ENCODE measurements at regions not wholly inside any gene's neighbourhood (a gene's known extent, or its start where the extent isn't known, plus 50 kb on each side); places are given as distances from the start of the nearest gene placed in this dataset.

DNA sequence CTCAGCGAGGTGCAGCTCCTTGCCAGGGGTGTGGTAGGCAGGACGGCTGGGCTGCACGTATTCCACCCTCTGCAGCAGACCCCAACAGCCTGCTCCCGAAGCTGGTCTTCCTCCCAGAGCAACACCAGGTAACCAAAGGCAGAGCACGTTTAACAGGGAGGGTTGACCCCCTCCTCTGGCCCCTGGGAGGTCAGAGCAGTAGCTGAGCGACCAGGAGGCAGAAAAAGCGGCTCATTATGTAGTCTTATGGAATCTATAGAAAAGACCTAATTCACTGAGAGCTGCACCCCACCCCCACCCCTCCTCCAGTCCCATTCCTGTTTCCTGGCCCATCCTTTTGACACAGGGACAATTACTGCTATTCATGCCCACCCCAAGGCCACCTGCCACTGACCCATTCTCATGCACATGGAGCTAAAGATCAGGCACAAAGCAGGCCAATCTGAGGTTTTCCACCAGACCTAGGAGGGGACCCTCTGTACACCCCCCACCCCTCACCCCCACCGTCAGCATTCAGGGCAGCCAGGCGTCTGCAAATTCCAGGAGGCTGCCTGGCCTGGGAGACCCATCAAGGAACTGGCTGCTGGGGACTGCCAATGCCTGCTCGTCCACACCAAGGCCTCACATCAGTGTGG lies 60.9 kb upstream of the FZD7 start:
- Histone ChIP-seq H3K4me1 (replicated peaks) (peaks cover 18% of the 10 kb centered on the region), H3K27me3 (replicated peaks) (no peaks in the 10 kb centered on the region), H3K4me3 (no peak overlapping the region), H3K9me3 (replicated peaks) (no peaks in the 10 kb centered on the region), H3K27ac (no peak overlapping the region), H3K36me3 (no peaks in the 10 kb centered on the region)
- no peak for DNase-seq (ENCODE audit: low read depth in 1 of 2, low spot score in 2 of 2)

DNA sequence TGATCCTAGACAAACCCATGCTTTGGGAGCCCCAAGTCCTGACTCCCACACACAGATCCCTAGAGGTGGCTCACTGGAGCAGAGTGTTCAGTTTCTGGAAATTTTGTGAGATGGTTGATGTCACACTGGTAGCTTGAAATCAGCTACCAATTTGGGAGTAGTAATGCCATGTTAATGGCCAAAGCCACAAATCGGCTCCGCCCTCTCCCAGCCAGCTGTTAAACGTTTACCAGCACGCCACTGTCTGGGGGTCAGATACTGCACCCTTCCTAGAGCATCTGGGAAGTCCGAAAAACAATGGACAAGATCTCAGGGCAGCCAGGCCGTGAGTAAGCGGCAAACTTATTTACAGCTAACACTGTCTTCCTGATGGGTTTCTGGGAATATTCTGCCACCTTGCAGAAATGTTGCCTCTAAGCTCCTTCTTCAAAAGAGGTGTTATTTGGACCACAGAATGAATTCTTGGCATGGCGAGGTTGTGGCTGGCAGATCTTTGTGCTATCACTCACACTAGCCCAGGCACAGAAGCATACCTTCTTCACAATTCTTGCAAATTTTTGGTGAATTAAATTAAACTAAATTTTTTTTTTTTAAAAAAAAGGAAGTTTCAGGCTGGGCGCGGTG lies 60.2 kb upstream of the FZD7 start:
- no peaks in the 10 kb centered on the region for H3K27me3 ChIP-seq (replicated peaks)
- no peak overlapping the region for H3K27ac ChIP-seq

DNA sequence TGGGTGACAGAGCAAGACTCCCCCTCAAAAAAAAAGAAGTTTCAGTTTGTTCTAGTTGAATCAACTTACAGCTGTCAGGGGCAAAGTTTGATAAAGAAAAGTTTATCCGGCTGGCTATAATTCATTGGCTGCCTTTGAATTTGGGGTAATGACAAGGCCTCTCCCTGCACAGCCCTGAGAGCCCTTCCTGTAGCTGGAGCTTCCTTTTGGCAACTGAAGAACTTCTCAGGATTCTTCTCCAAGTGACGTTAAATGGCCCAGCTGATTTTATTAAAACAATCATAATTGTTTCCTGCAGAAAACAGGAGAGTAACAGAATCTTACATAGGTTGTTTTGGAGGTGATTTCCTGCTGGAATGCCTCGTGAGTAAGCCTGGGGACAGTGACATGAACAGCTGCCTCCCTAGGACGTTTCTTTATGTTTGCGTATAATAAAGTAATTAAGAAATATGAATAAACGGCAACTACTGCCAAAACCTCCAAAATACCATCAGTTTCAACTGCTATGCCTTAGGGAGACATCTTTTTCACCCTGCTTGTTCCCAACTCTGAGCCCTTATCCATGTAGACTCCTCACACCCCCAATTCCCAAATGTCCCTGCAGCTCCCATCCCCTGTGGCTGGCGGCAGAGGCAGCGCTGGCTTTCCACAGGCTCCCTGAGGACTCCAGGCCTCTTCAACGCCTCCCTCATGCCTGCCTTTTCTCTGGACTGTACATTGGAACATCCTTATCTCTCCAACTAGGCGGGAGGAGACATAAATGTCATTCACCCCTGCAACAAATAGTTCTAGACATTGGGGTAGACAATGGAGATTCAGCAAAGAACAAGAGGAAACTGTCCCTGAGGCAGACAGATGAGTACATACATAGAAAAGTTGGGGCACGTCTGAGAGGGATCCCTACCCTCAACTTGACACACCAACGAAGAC lies 59.2 kb upstream of the FZD7 start:
- no peak overlapping the region for H3K4me3 ChIP-seq
- peaks cover 18% of the 10 kb centered on the region for H3K4me1 ChIP-seq (replicated peaks)
- no peak overlapping the region for H3K27ac ChIP-seq
- H3K9me3 ChIP-seq (replicated peaks): no peaks in the 10 kb centered on the region
- DNase-seq (ENCODE audit: low read depth in 1 of 2, low spot score in 2 of 2): no peak
- no peaks in the 10 kb centered on the region for H3K36me3 ChIP-seq
- no peaks in the 10 kb centered on the region for H3K27me3 ChIP-seq (replicated peaks)

More for the DNA sequence above, 60.2 kb upstream of the FZD7 start:
- no peak for DNase-seq (ENCODE audit: low read depth in 1 of 2, low spot score in 2 of 2)
- no peak overlapping the region for H3K4me3 ChIP-seq
- H3K9me3 ChIP-seq (replicated peaks): no peaks in the 10 kb centered on the region
- no peaks in the 10 kb centered on the region for H3K36me3 ChIP-seq
- H3K4me1 ChIP-seq (replicated peaks): peaks cover 18% of the 10 kb centered on the region

DNA sequence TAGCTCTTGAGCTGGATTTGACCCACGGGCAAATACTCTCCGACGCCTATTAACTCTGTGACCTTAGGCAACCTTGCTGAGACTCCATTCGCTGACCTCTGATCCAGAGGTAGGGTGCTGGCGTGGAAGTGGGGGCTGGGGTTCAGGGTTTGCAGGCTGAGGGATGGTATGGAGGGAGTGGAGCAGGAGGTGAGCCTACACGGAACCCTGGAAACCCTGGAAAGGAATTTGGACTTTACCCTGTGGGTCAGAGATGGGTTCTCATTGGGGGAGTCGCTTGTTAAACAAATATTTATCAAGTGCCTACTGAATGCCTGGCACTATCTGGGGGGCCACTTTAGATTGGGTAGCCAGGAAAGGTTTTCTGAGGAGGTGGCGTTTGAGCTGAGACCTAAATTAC lies 58.2 kb upstream of the FZD7 start:
- H3K27me3 ChIP-seq (replicated peaks): no peaks in the 10 kb centered on the region
- H3K27ac ChIP-seq: no peak overlapping the region
- no peak for DNase-seq (ENCODE audit: low read depth in 1 of 2, low spot score in 2 of 2)
- no peak overlapping the region for H3K4me3 ChIP-seq
- peaks cover 11% of the 10 kb centered on the region for H3K4me1 ChIP-seq (replicated peaks)
- no peaks in the 10 kb centered on the region for H3K36me3 ChIP-seq
- H3K9me3 ChIP-seq (replicated peaks): no peaks in the 10 kb centered on the region

DNA sequence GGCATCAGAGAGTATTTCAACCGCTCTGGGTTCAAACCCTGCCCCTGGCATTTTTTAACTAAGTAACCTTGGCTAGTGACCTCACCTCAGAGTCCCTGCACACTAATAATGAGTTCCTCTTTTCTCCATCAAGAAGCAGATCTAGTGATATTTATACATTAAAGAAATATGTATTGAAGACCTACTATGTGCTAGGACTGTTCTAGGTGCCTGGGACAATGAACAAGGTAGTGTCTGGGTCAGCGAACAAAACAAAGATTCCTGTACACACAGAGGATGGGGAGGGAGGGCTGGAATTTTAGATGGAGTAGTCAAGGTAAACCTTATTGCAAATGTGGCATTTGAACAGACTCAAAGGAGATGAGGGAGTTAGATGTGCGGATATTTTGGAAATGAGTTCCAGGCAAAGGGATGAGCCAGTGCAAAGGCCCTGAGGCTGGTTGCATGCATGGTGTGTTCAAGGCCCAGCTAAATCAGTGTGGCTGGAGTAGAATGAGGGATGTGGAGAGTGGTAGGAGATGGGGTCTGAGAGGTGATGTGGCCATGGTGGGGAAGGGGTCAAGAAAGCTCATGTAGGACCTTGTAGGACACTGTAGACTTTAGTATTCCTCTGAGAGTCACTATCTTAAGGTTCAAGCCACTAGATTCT lies 57.6 kb upstream of the FZD7 start:
- no peaks in the 10 kb centered on the region for H3K9me3 ChIP-seq (replicated peaks)

DNA sequence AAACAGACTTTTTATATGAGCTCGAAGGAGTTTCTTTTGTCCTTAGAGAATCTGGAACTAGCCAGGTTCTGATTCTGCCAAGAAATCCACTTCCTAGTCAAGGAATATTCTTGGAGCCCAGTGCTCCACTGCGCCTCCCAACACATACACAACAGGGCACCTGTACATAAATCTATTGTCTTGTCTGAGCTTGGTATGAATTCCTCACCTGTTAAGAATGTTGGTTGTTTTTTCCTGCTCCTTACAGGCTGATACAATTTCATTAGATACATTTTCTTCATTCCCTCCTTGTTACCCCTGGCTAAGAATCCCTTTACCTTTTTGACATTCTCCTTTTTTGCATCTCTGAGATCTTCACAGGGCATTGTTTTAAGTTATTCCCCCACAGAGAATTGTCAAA lies 56.0 kb upstream of the FZD7 start:
- no peaks in the 10 kb centered on the region for H3K36me3 ChIP-seq
- H3K4me3 ChIP-seq: no peak overlapping the region
- H3K27me3 ChIP-seq (replicated peaks): no peaks in the 10 kb centered on the region
- no peaks in the 10 kb centered on the region for H3K9me3 ChIP-seq (replicated peaks)
- H3K4me1 ChIP-seq (replicated peaks): no peaks in the 10 kb centered on the region
- DNase-seq (ENCODE audit: low read depth in 1 of 2, low spot score in 2 of 2): no peak
- H3K27ac ChIP-seq: no peak overlapping the region

More for the DNA sequence above, 57.6 kb upstream of the FZD7 start:
- peaks cover 10% of the 10 kb centered on the region for H3K4me1 ChIP-seq (replicated peaks)
- H3K27ac ChIP-seq: no peak overlapping the region
- H3K27me3 ChIP-seq (replicated peaks): no peaks in the 10 kb centered on the region
- no peak for DNase-seq (ENCODE audit: low read depth in 1 of 2, low spot score in 2 of 2)
- H3K36me3 ChIP-seq: no peaks in the 10 kb centered on the region
- H3K4me3 ChIP-seq: no peak overlapping the region

- no peak overlapping the region for H3K4me3 ChIP-seq
- no peaks in the 10 kb centered on the region for H3K36me3 ChIP-seq
- no peaks in the 10 kb centered on the region for H3K27me3 ChIP-seq (replicated peaks)
- H3K9me3 ChIP-seq (replicated peaks): no peaks in the 10 kb centered on the region
- H3K27ac ChIP-seq: no peak overlapping the region
- DNase-seq (ENCODE audit: low read depth in 1 of 2, low spot score in 2 of 2): no peak
- H3K4me1 ChIP-seq (replicated peaks): no peaks in the 10 kb centered on the region
Measured at GRCh38 chr2:201978333-201978732, 55.3 kb upstream of the FZD7 start.

DNA sequence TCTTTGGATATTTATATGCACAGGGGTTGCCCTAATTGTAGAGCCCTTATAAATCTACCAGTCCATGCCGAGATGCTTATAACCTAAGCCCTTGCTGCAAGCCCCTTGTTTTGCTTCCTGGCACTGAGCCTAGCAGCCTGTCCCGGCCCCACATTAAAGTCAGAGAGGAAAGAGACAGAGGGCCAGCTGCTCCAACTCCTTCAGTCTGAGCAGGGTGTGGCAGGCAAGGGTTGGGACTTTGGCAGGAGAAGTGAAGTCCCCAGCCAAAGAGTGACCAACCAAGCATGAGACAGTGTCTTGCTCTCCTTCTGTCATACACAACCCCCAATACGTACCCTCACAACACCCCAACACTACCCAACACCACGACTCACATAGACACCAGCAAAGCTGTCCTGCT lies 54.7 kb upstream of the FZD7 start:
- Histone ChIP-seq H3K36me3 (no peaks in the 10 kb centered on the region), H3K27ac (no peak overlapping the region), H3K9me3 (replicated peaks) (no peaks in the 10 kb centered on the region), H3K27me3 (replicated peaks) (no peaks in the 10 kb centered on the region), H3K4me3 (no peak overlapping the region), H3K4me1 (replicated peaks) (no peaks in the 10 kb centered on the region)
- no peak for DNase-seq (ENCODE audit: low read depth in 1 of 2, low spot score in 2 of 2)

DNA sequence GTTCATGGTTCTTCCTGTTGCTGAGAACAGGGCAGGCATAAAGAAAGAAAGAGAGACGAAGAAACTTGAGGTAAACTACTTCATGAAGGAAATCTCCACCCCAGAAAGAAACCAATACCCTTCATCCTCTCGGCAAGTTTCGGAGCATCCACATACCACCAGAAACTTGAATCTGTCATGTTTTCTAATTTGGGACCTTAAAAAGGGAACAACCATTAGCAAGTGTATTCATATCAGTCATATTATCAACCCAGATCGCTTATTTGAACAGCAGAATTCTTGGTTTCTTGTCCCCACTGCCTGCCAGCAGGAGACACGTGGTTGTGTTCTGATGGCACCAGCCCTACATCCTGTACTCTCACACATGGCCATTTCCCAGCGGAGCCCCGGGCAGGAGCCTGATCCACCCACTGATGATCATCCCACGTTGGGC lies 53.2 kb upstream of the FZD7 start:
- H3K27ac ChIP-seq: no peak overlapping the region
- no peaks in the 10 kb centered on the region for H3K27me3 ChIP-seq (replicated peaks)
- H3K9me3 ChIP-seq (replicated peaks): no peaks in the 10 kb centered on the region
- H3K36me3 ChIP-seq: no peaks in the 10 kb centered on the region
- H3K4me3 ChIP-seq: no peak overlapping the region
- peaks cover 6% of the 10 kb centered on the region for H3K4me1 ChIP-seq (replicated peaks)
- no peak for DNase-seq (ENCODE audit: low read depth in 1 of 2, low spot score in 2 of 2)

DNA sequence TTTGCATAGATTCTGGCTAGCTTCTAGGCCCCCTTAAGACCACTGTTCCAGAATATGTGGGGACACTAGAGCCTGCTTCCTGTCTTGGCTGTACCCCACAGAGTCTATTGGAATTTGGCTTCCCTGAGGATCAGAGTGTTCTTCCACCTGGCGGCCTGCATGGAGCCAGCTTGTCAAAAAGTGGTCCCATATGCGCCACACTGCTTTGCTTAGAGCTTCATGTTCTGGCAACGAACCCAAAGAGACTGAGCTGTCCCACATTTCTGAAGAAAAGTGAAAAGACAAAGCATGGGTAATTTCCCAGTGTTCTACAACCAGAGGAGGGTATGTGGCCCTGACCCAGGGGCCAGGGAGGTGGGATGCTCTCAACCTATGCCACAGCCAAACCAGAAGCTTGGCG lies 52.7 kb upstream of the FZD7 start:
- H3K27ac ChIP-seq: no peak overlapping the region
- no peaks in the 10 kb centered on the region for H3K36me3 ChIP-seq
- no peaks in the 10 kb centered on the region for H3K9me3 ChIP-seq (replicated peaks)
- DNase-seq (ENCODE audit: low read depth in 1 of 2, low spot score in 2 of 2): no peak
- peaks cover 6% of the 10 kb centered on the region for H3K4me1 ChIP-seq (replicated peaks)
- H3K27me3 ChIP-seq (replicated peaks): no peaks in the 10 kb centered on the region
- H3K4me3 ChIP-seq: no peak overlapping the region

DNA sequence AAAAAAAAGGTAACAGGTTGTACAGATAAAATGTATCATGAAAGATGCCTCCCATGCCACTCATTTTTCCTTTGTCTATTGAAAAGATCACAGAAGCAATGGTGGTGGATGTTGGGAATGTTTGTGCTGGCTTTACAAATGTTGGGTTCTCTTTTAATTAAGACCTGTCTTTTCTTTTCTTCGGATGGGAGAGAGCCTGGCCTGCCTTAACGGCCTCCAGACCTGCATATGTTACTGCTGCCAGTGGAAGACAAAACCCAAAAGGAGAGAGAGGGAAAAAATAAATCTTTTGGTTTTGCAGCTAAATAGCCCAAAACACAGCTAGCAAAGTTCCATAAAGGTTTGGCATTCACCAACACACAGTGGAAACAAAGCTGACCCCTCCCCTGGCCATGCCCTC lies 50.5 kb upstream of the FZD7 start:
- DNase-seq (ENCODE audit: low read depth in 1 of 2, low spot score in 2 of 2): no peak
- no peaks in the 10 kb centered on the region for H3K36me3 ChIP-seq
- no peak overlapping the region for H3K4me3 ChIP-seq
- H3K4me1 ChIP-seq (replicated peaks): peaks cover 6% of the 10 kb centered on the region
- no peaks in the 10 kb centered on the region for H3K27me3 ChIP-seq (replicated peaks)
- H3K9me3 ChIP-seq (replicated peaks): no peaks in the 10 kb centered on the region
- H3K27ac ChIP-seq: no peak overlapping the region

- H3K27ac ChIP-seq: no peak overlapping the region
- DNase-seq (ENCODE audit: low read depth in 1 of 2, low spot score in 2 of 2): no peak
- no peaks in the 10 kb centered on the region for H3K9me3 ChIP-seq (replicated peaks)
- peaks cover 6% of the 10 kb centered on the region for H3K4me1 ChIP-seq (replicated peaks)
- H3K4me3 ChIP-seq: no peak overlapping the region
- H3K27me3 ChIP-seq (replicated peaks): no peaks in the 10 kb centered on the region
- no peaks in the 10 kb centered on the region for H3K36me3 ChIP-seq
Measured at GRCh38 chr2:201983800-201984199, 49.9 kb upstream of the FZD7 start.
